ENCODE measurements at regions not wholly inside any gene's neighbourhood (a gene's known extent, or its start where the extent isn't known, plus 50 kb on each side); places are given as distances from the start of the nearest gene placed in this dataset.

GRCh38 chr18:24741321-24741720 is 280.9 kb downstream of the HRH4 start:
- DNase-seq: no peak

- DNase-seq: no peak
Measured at GRCh38 chr18:24741965-24742724, 281.7 kb downstream of the HRH4 start.

- no peak for DNase-seq
Measured at GRCh38 chr18:24754583-24755253, 294.3 kb downstream of the HRH4 start.

GRCh38 chr18:24756385-24756784 is 295.9 kb downstream of the HRH4 start:
- no peak for DNase-seq

- DNase-seq: no peak
Measured at GRCh38 chr18:24757134-24757533, 296.7 kb downstream of the HRH4 start.

GRCh38 chr18:24761765-24762164 is 301.3 kb downstream of the HRH4 start:
- DNase-seq: no peak

GRCh38 chr18:24762511-24762910 is 302.1 kb downstream of the HRH4 start:
- no peak for DNase-seq

- no peak for DNase-seq
Measured at GRCh38 chr18:24763765-24764513, 303.5 kb downstream of the HRH4 start.

- no peak for DNase-seq
Measured at GRCh38 chr18:24764766-24765165, 304.3 kb downstream of the HRH4 start.

GRCh38 chr18:24766376-24766775 is 305.9 kb downstream of the HRH4 start:
- no peak for DNase-seq

- DNase-seq: no peak
Measured at GRCh38 chr18:24770311-24771024, 310.0 kb downstream of the HRH4 start.

- DNase-seq: no peak
Measured at GRCh38 chr18:24771300-24771699, 310.9 kb downstream of the HRH4 start.

- DNase-seq: no peak
Measured at GRCh38 chr18:24773101-24773500, 312.7 kb downstream of the HRH4 start.

- no peak for DNase-seq
Measured at GRCh38 chr18:24776019-24776418, 315.6 kb downstream of the HRH4 start.

- DNase-seq: no peak
Measured at GRCh38 chr18:24778810-24779418, 318.5 kb downstream of the HRH4 start.

GRCh38 chr18:24782566-24782965 is 322.1 kb downstream of the HRH4 start:
- no peak for DNase-seq

- DNase-seq: no peak
Measured at GRCh38 chr18:24785019-24785418, 324.6 kb downstream of the HRH4 start.

- DNase-seq: peak; percentile 64
Measured at GRCh38 chr18:24786027-24786426, 325.6 kb downstream of the HRH4 start.

- DNase-seq: no peak
Measured at GRCh38 chr18:24790347-24790746, 329.9 kb downstream of the HRH4 start.

GRCh38 chr18:24791751-24792545 is 331.5 kb downstream of the HRH4 start:
- peak; percentile 82 for DNase-seq

GRCh38 chr18:24793742-24794141 is 333.3 kb downstream of the HRH4 start:
- no peak for DNase-seq

GRCh38 chr18:24795129-24795528 is 334.7 kb downstream of the HRH4 start:
- DNase-seq: no peak
